IMR-90 (cell line): ENCODE measurements at regions not wholly inside any gene's neighbourhood (a gene's known extent, or its start where the extent isn't known, plus 50 kb on each side); places are given as distances from the start of the nearest gene placed in this dataset.

Source experiments
- ELK1 ChIP-seq: fragments of 150-350 bp; IDR thresholded peaks from 2 replicates; pipeline ENCODE4 v1.6.1; 2016; ENCODE audit warnings: low read depth, mild to moderate bottlenecking, low read length, moderate library complexity, borderline replicate concordance
- POLR2A ChIP-seq: IDR thresholded peaks from 2 replicates; pipeline ENCODE4 v1.6.1; 2012; ENCODE audit warnings: mild to moderate bottlenecking, low read depth, low read length
- RCOR1 ChIP-seq: IDR thresholded peaks from 2 replicates; pipeline ENCODE4 v1.6.1; 2012; ENCODE audit warnings: mild to moderate bottlenecking, low read length, improper control_type of control experiment; ENCODE audit not compliant: insufficient replicate concordance

- no peak for TF ChIP-seq RCOR1
- no peak for TF ChIP-seq ELK1
- no peak for TF ChIP-seq POLR2A
Observed at GRCh38 chr12:17020765-17021164, 414.8 kb upstream of the LMO3 start.
